Spleen (tissue), 11 donors: ENCODE measurements at regions not wholly inside any gene's neighbourhood (a gene's known extent, or its start where the extent isn't known, plus 50 kb on each side); places are given as distances from the start of the nearest gene placed in this dataset.

ENCODE experiments used
- DNase-seq: peaks from one replicate; pipeline ENCODE4 v3.0.0-alpha.2; 2020
- H3K27ac ChIP-seq, 8 donors: fragments of 200-600 bp; sonication (generic) in 7 of 8; 1 replicate in 4 of 8; 2 replicates in 4 of 8; pipeline versions ENCODE4 v1.5.0 to v1.8.0; 2016 to 2021; ENCODE audit warnings: inconsistent platforms in 4 of 8, mild to moderate bottlenecking in 4 of 8, moderate library complexity in 1 of 8
- H3K27me3 ChIP-seq, 7 donors: fragments of 200-600 bp; sonication (generic) in 6 of 7; replicated peaks in 1 of 7; 1 replicate in 4 of 7; 2 replicates in 3 of 7; pipeline versions ENCODE4 v1.5.0 to v1.8.0; 2016 to 2021; ENCODE audit warnings: inconsistent platforms in 3 of 7, mild to moderate bottlenecking in 1 of 7
- H3K36me3 ChIP-seq, 6 donors: fragments of 200-600 bp; sonication (generic) in 5 of 6; 1 replicate in 4 of 6; 2 replicates in 2 of 6; pipeline versions ENCODE4 v1.5.0 to v1.8.0; 2016 to 2021; ENCODE audit warnings: inconsistent platforms in 2 of 6
- H3K4me1 ChIP-seq, 6 donors: fragments of 200-600 bp; sonication (generic) in 5 of 6; 1 replicate in 3 of 6; 2 replicates in 3 of 6; pipeline versions ENCODE4 v1.5.0 to v1.8.0; 2016 to 2021; ENCODE audit warnings: inconsistent platforms in 3 of 6
- H3K4me3 ChIP-seq, 8 donors: fragments of 200-600 bp; sonication (generic) in 7 of 8; 1 replicate in 4 of 8; 2 replicates in 4 of 8; pipeline versions ENCODE4 v1.5.0 to v1.8.0; 2016 to 2021; ENCODE audit warnings: inconsistent platforms in 4 of 8, mild to moderate bottlenecking in 4 of 8, moderate library complexity in 2 of 8
- H3K9me3 ChIP-seq, 8 donors: fragments of 200-600 bp; sonication (generic) in 7 of 8; 1 replicate in 4 of 8; 2 replicates in 4 of 8; pipeline versions ENCODE4 v1.5.0 to v1.8.0; 2016 to 2021; ENCODE audit warnings: inconsistent platforms in 4 of 8
- CTCF ChIP-seq, 11 experiments: fragments of 200-600 bp in 7 of 11; fragments of 450-650 bp in 4 of 11; sonication (generic) in 4 of 11; IDR thresholded peaks in 8 of 11; conservative IDR thresholded peaks in 3 of 11; 1 replicate in 7 of 11; 2 replicates in 4 of 11; pipeline versions ENCODE4 v1.4.0 to v1.8.0; 2016 to 2021; ENCODE audit warnings: antibody characterized with exemption in 11 of 11, inconsistent platforms in 4 of 11, mild to moderate bottlenecking in 1 of 11
- POLR2A ChIP-seq, 3 donors: fragments of 450-650 bp; IDR thresholded peaks; one replicate each; pipeline ENCODE4 v1.5.1; 2017; ENCODE audit warnings: antibody characterized with exemption in 3 of 3, mild to moderate bottlenecking in 1 of 3
- POLR2AphosphoS5 ChIP-seq, 3 donors: sonication (generic); formaldehyde crosslinking; IDR thresholded peaks; one replicate each; pipeline ENCODE4 v1.5.1; 2017; ENCODE audit warnings: antibody characterized with exemption in 3 of 3
- WGBS, 5 donors: extraction: QIAGEN DNeasy Blood & Tissue Kit in 3 of 5; methylation state at CpG; one replicate each; pipeline versions ENCODE4 v1.1.5 to v1.1.7; 2013 to 2018; 5-methylcytosine and 5-hydroxymethylcytosine counted together
- intact Hi-C: fragments of 100-400 bp; cut with DNase I; formaldehyde crosslinking; loops from one replicate; pipeline ENCODE4 v1.15.0; 2023; ENCODE audit warnings: low total_unique reads
- donor health status: healthy with polysubstance abuse.
- donor health status: DM: no; HTN: no; CAD: no; lungs with moderate emphysema.
- donor health status: DM: no; HTN: no; CAD: no.
- donor health status: Bipolar disorder and iron deficiency.
- donor health status: healthy.
- donor health status: DM: no; HTN: no; CAD: no.
- donor health status: DM: yes; HTN: yes; CAD: no.

GRCh38 chr15:47206358-47206978 lies 510.8 kb upstream of the SEMA6D start:
- TF ChIP-seq POLR2A (IDR thresholded peaks at IDR 0.05) (no peak), POLR2AphosphoS5 (IDR thresholded peaks at IDR 0.05) (no peak), CTCF (IDR thresholded peaks at IDR 0.05 in 8 of 11, conservative IDR thresholded peaks at IDR 0.05 in 3 of 11) (no peak)
- WGBS, 5 donors = 78 to 85% (median 82%) methylated on average over 7 of the region's 7 CpGs
- Histone ChIP-seq H3K27ac (no peak overlapping the region), H3K9me3 (no peaks in the 10 kb centered on the region), H3K4me3 (no peak overlapping the region), H3K27me3 (no peaks in the 10 kb centered on the region), H3K36me3 (no peaks in the 10 kb centered on the region), H3K4me1 (no peaks in the 10 kb centered on the region)
- intact Hi-C loops = no loop called here
- no peak for DNase-seq

- H3K4me3 ChIP-seq = no peak overlapping the region
- no peaks in the 10 kb centered on the region for H3K4me1 ChIP-seq
- H3K9me3 ChIP-seq = no peaks in the 10 kb centered on the region
- TF ChIP-seq CTCF (IDR thresholded peaks at IDR 0.05 in 8 of 11, conservative IDR thresholded peaks at IDR 0.05 in 3 of 11) (no peak), POLR2AphosphoS5 (IDR thresholded peaks at IDR 0.05) (no peak), POLR2A (IDR thresholded peaks at IDR 0.05) (no peak)
- H3K27me3 ChIP-seq = no peaks in the 10 kb centered on the region
- 85 to 93% (median 87%) methylated on average over 3 of the region's 3 CpGs for WGBS, 5 donors
- H3K36me3 ChIP-seq = no peaks in the 10 kb centered on the region
- intact Hi-C loops = no loop called here
- no peak overlapping the region for H3K27ac ChIP-seq
- DNase-seq = no peak
Measured at GRCh38 chr15:47209591-47209990, 507.7 kb upstream of the SEMA6D start.

GRCh38 chr15:47212222-47213010 lies 504.9 kb upstream of the SEMA6D start:
- DNase-seq = no peak
- intact Hi-C loops = no loop called here
- Histone ChIP-seq H3K4me3 (no peak overlapping the region), H3K9me3 (no peaks in the 10 kb centered on the region), H3K4me1 (no peaks in the 10 kb centered on the region), H3K27ac (no peak overlapping the region), H3K36me3 (no peaks in the 10 kb centered on the region), H3K27me3 (no peaks in the 10 kb centered on the region)
- TF ChIP-seq POLR2AphosphoS5 (IDR thresholded peaks at IDR 0.05) (no peak), POLR2A (IDR thresholded peaks at IDR 0.05) (no peak), CTCF (IDR thresholded peaks at IDR 0.05 in 8 of 11, conservative IDR thresholded peaks at IDR 0.05 in 3 of 11) (no peak)
- 54 to 69% (median 61%) methylated on average over 9 of the region's 9 CpGs for WGBS, 5 donors

DNA sequence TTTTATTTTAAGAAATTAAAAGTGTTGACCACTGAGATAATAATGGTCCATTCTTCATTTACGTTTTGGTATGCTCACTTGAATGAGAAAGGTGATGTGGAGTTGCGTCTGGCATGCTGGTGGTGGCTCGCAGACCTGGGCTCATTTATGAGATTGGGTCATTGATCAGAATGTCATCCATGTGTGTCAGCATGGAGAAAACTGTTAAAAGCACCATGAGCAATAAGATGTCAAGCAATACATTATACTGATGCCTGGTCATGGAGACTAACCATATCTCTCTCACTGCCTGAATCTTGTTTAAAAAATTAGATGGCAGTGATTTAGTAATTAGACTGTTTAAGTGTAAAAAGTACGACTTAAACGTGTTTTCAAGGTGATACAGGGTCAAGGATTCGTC lies 503.4 kb upstream of the SEMA6D start:
- Histone ChIP-seq H3K9me3 (no peaks in the 10 kb centered on the region), H3K27me3 (no peaks in the 10 kb centered on the region), H3K4me1 (no peaks in the 10 kb centered on the region), H3K27ac (no peak overlapping the region), H3K4me3 (no peak overlapping the region), H3K36me3 (no peaks in the 10 kb centered on the region)
- no peak for DNase-seq
- 64 to 74% (median 67%) methylated on average over 6 of the region's 6 CpGs for WGBS, 5 donors
- no peak for TF ChIP-seq CTCF (IDR thresholded peaks at IDR 0.05 in 8 of 11, conservative IDR thresholded peaks at IDR 0.05 in 3 of 11)
- no peak for TF ChIP-seq POLR2A (IDR thresholded peaks at IDR 0.05)
- no peak for TF ChIP-seq POLR2AphosphoS5 (IDR thresholded peaks at IDR 0.05)
- intact Hi-C loops = no loop called here
